Renal pelvis (tissue), 1 donor: ENCODE measurements at regions not wholly inside any gene's neighbourhood (a gene's known extent, or its start where the extent isn't known, plus 50 kb on each side); places are given as distances from the start of the nearest gene placed in this dataset.
"Not testable (repeated sequence)": the region's sequence is repeated elsewhere in the genome, so short reads cannot be mapped to it uniquely, and the experiment has no call there.

Experiments used
- DNase-seq: peaks from one replicate; pipeline ENCODE4 v3.0.0-alpha.2; 2013

DNA sequence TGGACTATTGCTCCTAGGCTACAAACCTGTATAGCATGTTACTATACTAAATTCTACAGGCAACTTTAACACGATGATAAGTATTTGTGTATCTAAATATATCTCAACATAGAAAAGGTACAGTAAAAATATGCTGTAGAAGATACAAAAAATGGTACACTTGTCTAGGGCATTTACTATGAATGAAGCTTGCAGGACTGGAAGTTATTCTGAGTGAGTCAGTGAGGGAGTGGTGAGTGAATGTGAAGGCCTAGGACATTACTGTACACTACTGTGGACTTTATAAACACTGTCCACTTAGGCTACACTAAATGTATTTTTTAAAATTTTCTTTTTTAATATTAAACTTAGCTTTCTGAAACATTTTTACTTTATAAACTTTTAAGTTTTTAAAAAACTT lies 140.5 kb upstream of the SGO1 start:
- DNase-seq = no peak

GRCh38 chr3:20325563-20325962 lies 139.6 kb upstream of the SGO1 start:
- DNase-seq = no peak

DNA sequence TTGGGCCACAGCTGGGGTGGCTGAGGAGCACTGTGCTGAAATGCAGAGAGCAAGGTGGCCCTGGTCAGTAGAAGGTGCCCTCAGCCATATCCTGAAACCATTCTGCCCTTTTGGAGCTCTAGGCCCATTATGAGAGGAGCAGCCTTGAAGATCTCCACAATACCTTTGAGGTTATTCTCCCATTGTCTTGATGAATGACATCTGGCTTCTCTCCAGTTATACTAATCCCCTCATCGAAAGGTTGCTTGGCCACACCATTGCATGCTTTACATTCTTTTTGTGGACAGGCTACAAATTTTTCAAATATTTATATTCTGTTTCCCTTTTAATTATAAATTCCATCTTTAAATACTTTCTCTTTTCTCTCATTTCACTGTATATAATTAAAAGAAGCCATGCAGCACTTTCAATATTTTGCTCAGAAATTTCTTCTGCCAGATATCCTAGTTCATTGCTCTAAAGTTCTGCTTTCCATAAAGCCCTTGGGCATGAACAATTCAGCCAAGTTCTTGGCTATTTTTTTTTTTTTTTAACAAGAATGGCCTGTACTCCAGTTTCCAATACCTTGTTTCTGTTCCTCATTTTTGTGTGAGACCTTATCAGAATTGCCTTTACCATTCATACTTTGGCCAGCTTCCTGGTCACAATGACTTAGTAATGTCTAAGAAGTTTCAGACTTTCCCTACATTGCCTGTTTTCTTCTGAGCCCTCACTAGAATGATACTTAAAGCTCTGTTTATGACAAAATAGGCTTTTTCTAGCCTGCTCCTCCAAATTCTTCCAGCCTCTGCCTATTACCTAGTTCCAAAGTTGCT lies 138.9 kb upstream of the SGO1 start:
- no peak for DNase-seq

GRCh38 chr3:20323307-20323927 lies 137.4 kb upstream of the SGO1 start:
- DNase-seq = no peak

DNA sequence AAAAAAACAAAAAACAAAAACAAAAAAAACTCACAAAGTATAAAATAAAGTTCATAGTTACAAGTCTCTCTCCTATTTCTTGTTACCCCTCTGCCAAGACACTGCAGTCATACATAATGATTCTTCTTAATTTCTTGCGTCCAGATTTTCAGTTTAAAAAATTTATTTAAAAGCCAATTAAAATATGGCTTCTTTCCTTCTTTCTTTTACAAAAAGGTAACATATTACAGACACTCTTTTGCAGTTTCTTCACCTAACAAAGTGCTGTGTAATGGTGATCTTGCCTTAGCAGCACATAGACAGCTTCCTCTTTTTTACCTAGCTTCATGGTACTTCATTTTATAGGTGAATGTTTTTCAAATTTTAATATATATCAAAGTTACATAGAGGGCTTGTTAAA lies 136.1 kb upstream of the SGO1 start:
- DNase-seq = no peak

DNA sequence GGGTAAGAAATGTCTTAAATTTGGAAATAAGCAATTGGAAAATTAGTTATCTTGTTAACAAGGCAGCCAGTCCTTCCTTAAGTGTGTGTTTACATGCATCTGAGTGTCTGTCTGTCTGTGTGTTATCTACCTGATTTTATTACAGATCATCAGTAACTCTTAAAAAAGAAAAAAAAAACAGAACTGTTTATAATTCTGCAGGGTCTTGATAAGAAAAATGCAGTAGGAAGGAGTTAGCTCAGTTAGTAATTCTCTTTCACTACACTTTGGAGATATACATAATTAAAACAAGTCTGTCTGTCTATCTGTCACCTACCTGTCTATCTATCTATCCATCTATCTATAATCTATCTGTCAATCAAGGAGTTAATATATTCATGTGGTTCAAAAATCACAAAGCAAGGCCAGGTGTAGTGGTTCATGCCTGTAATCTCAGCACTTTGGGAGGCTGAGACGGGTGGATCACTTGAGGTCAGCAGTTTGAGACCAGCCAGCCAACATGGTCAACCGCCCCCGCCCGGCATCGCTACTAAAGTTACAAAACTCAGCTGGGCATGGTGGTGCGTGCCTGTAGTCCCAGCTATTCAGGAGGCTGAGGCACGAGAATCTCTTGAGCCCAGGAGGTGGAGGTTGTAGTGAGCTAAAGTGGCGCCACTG lies 135.5 kb upstream of the SGO1 start:
- no peak for DNase-seq

DNA sequence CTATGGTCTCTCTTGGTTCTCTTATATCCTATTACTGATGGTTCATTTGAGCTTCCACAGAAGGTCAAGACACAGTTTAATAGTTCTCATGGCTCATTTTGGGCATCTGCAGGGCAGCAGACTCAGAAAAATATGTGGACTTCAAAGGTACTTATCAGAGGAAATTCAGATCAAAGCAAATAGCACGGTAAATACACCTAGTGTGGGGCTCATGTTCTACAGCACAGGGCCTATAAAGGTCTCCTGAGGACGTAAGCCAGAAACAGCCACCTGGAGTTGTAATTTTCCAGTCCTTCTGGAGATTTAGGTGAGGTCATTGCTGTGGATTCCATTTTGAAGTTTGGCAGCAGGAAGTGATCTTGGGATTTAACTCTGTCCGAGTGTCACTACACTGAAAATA lies 134.5 kb upstream of the SGO1 start:
- no peak for DNase-seq

- no peak for DNase-seq
Observed at GRCh38 chr3:20319551-20319950, 133.5 kb upstream of the SGO1 start.

DNA sequence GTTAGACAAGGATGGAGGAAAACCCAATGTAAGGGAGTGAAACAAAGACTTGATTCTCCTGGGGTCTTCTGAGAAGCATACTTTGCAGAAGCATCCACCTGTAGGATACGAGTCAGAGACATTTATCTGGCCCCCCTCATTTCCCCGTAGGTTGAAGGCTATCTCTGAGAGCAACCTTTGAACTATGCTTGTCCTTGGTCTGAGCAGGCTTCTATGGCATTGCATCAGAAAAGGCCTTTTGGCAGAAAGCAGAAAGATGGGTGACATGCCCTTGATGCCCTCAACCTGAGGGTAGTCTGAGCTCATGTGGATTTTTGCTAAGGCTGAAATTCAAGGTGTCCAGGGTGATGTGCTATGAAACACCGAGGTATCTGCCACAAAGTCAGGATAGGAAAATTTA lies 131.6 kb upstream of the SGO1 start:
- DNase-seq = no peak

- no peak for DNase-seq
Observed at GRCh38 chr3:20316238-20316637, 130.2 kb upstream of the SGO1 start.

GRCh38 chr3:20310629-20311028 lies 124.6 kb upstream of the SGO1 start:
- DNase-seq = no peak

DNA sequence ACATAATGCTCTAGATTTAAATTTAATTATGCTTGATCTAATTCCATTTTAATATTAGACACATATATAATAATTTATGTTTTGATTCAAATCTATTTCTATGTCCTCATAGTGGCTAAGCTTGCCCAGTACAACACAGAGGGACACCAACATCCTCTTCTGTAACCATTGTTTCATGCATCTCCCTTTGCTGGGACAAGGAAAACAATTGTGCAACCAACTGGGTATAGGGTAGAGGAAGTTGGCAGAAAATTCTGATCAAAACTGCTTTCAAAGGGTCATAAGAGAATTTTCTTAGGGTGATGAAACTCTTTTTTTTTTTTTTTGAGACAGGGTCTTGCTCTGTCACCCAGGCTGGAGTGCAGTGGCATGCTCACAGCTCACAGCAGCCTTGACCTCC lies 121.4 kb upstream of the SGO1 start:
- no peak for DNase-seq

DNA sequence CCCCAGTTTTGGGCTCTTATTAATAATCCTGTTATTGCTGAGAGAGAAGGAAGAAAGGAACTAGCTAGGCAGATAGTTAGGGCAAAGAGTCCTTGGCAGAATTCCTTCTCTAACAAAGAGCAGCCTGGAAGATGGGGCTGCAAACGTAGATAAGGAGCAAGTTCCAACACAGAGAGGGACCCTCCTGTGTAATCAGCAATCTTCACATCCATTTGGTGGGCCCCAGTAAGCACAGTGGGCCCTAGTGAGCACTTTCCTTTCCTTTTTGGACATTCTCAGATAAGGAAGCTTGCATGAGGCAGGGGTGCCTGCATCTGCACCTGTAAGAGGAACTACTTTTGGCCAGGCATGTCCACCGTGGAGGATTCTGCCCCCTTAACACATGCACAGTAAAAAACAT lies 119.6 kb upstream of the SGO1 start:
- no peak for DNase-seq

DNA sequence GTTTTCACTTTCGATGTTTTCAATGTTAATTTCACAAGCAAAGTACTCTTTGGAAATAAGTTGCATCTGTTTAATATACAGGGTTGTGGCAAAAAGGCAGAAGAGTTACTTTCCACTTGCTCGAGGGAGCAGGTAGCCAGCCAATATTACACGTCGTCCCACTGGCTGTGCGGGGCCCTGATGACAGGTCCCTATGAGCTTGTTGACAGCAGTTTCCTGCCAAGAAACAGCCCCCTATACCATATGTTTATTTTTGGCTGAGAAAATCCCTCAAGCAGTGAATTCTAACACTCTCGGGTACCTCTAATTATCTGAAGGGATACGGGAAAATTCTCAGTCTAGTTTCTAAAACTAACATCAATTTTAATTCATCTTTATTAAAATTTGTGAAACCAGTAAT lies 116.8 kb upstream of the SGO1 start:
- DNase-seq = no peak

DNA sequence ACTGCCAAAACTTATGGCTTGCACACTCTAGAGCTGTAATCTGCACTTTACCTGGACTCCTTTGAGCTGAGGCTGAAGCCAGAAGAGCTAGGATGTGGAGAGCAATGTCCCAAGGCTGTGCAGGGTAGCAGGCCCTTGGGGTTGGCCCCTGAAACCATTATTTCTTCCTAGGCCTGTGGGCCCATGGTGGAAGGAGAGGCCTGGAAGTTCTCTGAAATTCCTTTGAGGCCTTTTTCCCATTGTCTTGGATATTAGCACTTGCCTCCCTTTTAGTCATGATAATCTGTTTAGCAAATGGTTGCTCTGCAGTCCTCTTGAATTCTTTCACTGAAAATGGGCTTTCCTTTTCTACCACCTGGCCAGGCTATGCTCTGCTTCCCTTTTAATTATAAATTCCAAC lies 102.0 kb upstream of the SGO1 start:
- no peak for DNase-seq

DNA sequence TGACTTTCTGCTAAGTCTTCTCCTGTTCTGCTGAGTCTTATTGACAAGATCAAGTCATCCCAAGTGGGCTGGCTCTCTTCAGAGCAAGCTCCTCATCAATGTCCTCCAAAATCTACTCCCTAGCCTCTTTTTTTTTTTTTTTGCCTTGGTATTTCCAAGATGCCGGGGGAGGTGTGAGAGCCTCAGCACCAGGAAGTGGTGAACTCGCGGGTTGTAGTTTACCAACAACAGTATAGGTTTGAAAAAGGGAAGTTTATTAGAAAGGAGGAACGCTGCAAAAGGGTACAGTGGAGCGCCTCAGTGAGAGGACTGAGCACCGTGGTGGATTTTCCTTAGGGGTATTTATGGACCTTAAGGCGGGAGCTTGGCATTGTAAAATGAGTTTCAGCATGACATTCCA lies 94.3 kb upstream of the SGO1 start:
- DNase-seq = no peak

DNA sequence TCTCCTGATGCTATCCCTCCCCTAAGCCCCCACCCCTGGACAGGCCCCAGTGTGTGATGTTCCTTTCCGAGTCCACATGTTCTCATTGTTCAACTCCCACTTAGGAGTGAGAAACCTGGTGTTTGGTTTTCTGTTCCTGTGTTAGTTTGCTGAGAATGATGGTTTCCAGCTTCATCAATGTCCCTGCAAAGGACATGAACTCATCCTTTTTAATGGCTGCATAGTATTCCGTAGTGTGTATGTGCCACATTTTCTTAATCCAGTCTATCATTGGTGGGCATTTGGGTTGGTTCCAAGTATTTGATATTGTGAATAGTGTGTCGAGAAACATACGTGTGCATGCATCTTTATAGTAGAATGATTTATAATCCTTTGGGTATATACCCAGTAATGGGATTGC lies 80.0 kb upstream of the SGO1 start:
- not testable (repeated sequence) for DNase-seq

- no peak for DNase-seq
Observed at GRCh38 chr3:20264900-20265567, 79.0 kb upstream of the SGO1 start.

DNA sequence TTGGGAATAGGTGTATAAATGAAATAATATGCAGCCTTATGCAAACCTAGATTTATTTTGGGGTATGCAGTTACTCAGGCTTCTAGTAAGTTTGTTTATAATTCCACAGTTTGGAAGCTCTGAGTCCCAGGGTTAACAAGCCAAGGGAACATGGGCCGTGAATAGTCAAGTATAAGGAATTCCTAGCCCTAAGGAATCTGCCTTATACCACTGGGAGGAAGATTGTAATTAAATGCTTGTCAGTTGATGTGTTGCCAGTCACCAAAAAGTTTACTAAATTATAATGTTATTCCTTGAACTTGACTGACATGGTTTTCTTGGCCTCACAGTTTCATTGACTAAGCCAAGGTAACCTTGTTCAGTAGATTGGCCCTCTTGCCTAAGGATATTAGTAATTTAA lies 72.4 kb upstream of the SGO1 start:
- DNase-seq = no peak

DNA sequence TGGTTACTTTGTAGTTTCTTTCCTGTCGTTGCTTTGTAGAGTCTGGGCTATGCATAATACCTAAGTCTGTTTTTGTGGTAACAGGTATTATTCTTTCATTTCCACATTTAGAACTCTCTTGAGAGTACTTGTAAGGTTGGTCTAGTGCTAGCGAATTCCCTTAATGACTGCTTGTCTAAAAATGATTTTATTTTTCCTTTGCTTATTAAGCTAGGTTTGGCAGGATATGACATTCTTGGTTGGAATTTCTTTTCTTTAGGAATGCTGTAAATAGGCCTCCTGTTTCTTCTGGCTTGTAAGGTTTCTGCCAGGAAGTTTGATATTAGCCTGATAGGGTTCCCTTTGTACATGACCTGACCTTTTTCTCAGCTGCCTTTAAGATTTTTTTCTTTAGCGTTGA lies 70.1 kb upstream of the SGO1 start:
- no peak for DNase-seq

GRCh38 chr3:20254268-20255117 lies 68.5 kb upstream of the SGO1 start:
- no peak for DNase-seq

GRCh38 chr3:20250786-20251185 lies 64.8 kb upstream of the SGO1 start:
- DNase-seq = no peak
